Iris pigment epithelial cell (primary cell): ENCODE measurements at regions not wholly inside any gene's neighbourhood (a gene's known extent, or its start where the extent isn't known, plus 50 kb on each side); places are given as distances from the start of the nearest gene placed in this dataset.

Source experiments
- DNase-seq: peaks from one replicate; pipeline ENCODE4 v3.0.0-alpha.2; 2011; ENCODE audit warnings: low read depth

- DNase-seq: no peak
These were observed 50.5 kb upstream of the ZNF507 start for GRCh38 chr19:32294871-32295438.
